ENCODE measurements at regions not wholly inside any gene's neighbourhood (a gene's known extent, or its start where the extent isn't known, plus 50 kb on each side); places are given as distances from the start of the nearest gene placed in this dataset.

- Histone ChIP-seq H3K4me3 (ENCODE audit: low read depth, low read length) (no peak overlapping the region), H3K27me3 (ENCODE audit: control insufficient read depth, insufficient read depth, low read length) (peaks cover 13% of the 10 kb centered on the region), H3K27ac (ENCODE audit: low read depth, low read length) (no peak overlapping the region), H3K9me3 (ENCODE audit: control insufficient read depth, insufficient read depth, low read length) (peaks cover 12% of the 10 kb centered on the region)
- POLR2A ChIA-PET: no interaction called here
- TF ChIP-seq, protein P1, sequence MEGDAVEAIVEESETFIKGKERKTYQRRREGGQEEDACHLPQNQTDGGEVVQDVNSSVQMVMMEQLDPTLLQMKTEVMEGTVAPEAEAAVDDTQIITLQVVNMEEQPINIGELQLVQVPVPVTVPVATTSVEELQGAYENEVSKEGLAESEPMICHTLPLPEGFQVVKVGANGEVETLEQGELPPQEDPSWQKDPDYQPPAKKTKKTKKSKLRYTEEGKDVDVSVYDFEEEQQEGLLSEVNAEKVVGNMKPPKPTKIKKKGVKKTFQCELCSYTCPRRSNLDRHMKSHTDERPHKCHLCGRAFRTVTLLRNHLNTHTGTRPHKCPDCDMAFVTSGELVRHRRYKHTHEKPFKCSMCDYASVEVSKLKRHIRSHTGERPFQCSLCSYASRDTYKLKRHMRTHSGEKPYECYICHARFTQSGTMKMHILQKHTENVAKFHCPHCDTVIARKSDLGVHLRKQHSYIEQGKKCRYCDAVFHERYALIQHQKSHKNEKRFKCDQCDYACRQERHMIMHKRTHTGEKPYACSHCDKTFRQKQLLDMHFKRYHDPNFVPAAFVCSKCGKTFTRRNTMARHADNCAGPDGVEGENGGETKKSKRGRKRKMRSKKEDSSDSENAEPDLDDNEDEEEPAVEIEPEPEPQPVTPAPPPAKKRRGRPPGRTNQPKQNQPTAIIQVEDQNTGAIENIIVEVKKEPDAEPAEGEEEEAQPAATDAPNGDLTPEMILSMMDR (IDR thresholded peaks at IDR 0.05; ENCODE audit: low read depth, low read length): no peak
- no peak for DNase-seq (ENCODE audit: low read depth, low spot score)
- CTCF ChIA-PET: no interaction called here
Observed at GRCh38 chr15:70193734-70194133, 96.0 kb upstream of the TLE3 start.

DNA sequence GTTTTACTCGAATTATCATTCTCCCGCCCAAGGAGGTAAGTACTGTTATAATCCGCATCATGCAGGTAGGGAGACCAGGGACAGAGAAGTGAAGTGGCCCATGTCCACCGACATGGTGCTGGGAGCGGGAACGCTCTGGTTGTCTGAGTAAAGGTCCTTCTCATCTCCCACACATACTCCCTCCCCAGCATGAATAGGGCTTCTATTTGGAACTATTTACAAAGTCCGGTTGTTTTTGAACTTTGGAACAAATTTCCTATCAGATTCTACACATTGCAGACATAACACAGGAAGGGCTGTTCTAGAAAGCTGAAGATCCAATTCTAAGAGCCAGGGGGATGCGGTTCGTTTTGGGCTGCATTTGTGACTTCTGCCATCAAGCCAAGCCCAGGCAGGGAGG, 94.8 kb upstream of the TLE3 start:
- H3K4me3 ChIP-seq (ENCODE audit: low read depth, low read length): no peak overlapping the region

DNA sequence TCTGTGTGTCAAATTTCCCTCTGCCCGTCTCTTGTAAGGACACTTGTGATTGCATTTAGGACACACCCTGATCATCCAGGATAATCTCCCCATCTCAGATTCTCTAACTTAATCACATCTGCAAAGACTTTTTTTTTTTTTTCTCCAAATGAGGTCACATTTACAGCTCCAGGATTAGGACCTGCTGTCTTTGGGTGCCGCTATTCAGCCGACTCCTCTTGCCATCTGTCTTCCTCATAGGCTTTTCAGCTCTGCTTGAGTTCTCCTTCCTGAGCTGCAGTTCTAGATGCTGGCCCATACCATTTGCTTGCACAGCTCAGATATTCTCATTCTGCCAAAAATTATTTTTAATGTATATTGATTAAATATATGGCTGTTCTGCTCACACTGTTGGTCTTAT, 94.3 kb upstream of the TLE3 start:
- Histone ChIP-seq H3K9me3 (ENCODE audit: control insufficient read depth, insufficient read depth, low read length) (peaks cover 12% of the 10 kb centered on the region), H3K27ac (ENCODE audit: low read depth, low read length) (no peak overlapping the region), H3K27me3 (ENCODE audit: control insufficient read depth, insufficient read depth, low read length) (peaks cover 25% of the 10 kb centered on the region), H3K4me3 (ENCODE audit: low read depth, low read length) (no peak overlapping the region)
- no peak for DNase-seq (ENCODE audit: low read depth, low spot score)
- TF ChIP-seq, protein P1 (IDR thresholded peaks at IDR 0.05; ENCODE audit: low read depth, low read length): no peak
- CTCF ChIA-PET: no interaction called here
- POLR2A ChIA-PET: no interaction called here

More for the DNA sequence above, 94.8 kb upstream of the TLE3 start:
- DNase-seq (ENCODE audit: low read depth, low spot score): no peak
- TF ChIP-seq, protein P1 (IDR thresholded peaks at IDR 0.05; ENCODE audit: low read depth, low read length): no peak
- POLR2A ChIA-PET: no interaction called here
- Histone ChIP-seq H3K9me3 (ENCODE audit: control insufficient read depth, insufficient read depth, low read length) (peaks cover 12% of the 10 kb centered on the region), H3K27ac (ENCODE audit: low read depth, low read length) (no peak overlapping the region), H3K27me3 (ENCODE audit: control insufficient read depth, insufficient read depth, low read length) (peaks cover 23% of the 10 kb centered on the region)
- CTCF ChIA-PET: no interaction called here

DNA sequence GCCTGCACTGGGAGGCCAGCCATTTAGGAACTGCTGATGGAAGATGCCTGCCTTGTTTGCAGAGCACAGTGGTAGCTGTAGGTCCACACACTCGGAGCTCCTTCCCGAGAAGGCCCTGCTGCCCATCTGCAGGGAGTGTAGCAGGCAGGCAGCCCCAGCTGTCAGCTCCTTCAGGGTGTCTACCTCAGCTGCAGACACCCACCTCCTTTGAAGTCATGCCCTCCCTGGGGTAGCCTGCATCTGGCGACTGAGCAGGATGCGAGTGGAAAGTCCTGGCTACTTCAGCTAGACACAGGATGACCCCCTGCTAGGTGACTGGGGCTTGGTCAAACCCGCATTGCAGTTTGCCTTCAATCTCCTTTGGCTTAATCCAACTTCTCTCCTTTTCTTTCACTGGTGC, 93.2 kb upstream of the TLE3 start:
- Histone ChIP-seq H3K9me3 (ENCODE audit: control insufficient read depth, insufficient read depth, low read length) (peaks cover 12% of the 10 kb centered on the region), H3K4me3 (ENCODE audit: low read depth, low read length) (no peak overlapping the region), H3K27ac (ENCODE audit: low read depth, low read length) (no peak overlapping the region), H3K27me3 (ENCODE audit: control insufficient read depth, insufficient read depth, low read length) (peaks cover 25% of the 10 kb centered on the region)
- no peak for DNase-seq (ENCODE audit: low read depth, low spot score)
- ChIA-PET CTCF (no interaction called here), POLR2A (no interaction called here)
- TF ChIP-seq, protein P1 (IDR thresholded peaks at IDR 0.05; ENCODE audit: low read depth, low read length): no peak

DNA sequence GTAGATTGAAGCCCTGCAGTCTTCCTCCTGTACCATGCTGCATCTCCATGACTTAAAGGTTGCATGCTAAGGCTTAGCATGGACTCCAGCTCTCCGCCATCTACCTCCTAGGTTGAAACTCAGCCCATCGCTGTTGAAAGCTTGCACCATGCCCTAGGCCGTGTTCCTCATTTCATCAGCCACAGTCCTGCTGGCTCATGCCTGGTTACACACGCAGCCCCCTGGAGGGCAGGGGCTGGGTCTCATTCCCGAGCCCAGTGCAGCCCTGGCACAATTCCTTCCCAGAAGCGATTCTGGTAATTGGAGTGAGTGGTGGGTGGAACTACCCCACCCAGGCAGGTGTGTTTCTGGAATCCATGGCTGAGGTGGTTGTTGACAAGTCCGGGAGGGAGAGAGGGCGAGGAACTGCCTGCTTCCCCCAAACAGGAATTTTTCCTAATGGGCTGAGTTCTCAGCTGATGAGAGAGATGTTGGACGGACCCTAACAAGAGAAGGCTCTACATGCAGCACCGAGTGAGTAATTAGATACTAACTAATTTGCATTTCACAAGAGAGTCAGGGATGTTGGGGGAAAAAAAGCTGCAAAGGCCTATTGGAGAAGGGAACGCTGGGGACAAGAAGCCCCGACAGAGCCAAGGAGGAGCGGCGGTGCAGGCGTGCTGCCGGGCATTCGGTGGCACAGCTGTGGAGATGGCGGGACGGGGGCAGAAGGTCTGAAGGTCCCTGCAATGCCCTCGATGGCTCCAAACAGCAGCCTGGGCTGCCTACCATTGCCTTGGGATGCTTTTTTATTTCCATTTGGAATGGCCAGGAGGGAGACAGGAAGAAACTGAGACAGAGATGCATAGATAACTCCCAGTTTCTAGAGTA, 92.3 kb upstream of the TLE3 start:
- TF ChIP-seq, protein P1 (IDR thresholded peaks at IDR 0.05; ENCODE audit: low read depth, low read length): no peak
- Histone ChIP-seq H3K9me3 (ENCODE audit: control insufficient read depth, insufficient read depth, low read length) (peaks cover 12% of the 10 kb centered on the region), H3K27me3 (ENCODE audit: control insufficient read depth, insufficient read depth, low read length) (peaks cover 30% of the 10 kb centered on the region), H3K27ac (ENCODE audit: low read depth, low read length) (no peak overlapping the region), H3K4me3 (ENCODE audit: low read depth, low read length) (no peak overlapping the region)
- DNase-seq (ENCODE audit: low read depth, low spot score): no peak
- CTCF ChIA-PET: no interaction called here
- POLR2A ChIA-PET: no interaction called here

Measured in AG04450 (cell line).